Sigmoid colon (tissue), 6 donors: ENCODE measurements at regions not wholly inside any gene's neighbourhood (a gene's known extent, or its start where the extent isn't known, plus 50 kb on each side); places are given as distances from the start of the nearest gene placed in this dataset.

Source experiments
- DNase-seq: peaks from one replicate; pipeline ENCODE4 v3.0.0-alpha.2; 2019
- H3K27ac ChIP-seq, 4 donors: fragments of 200-600 bp; sonication (generic); one replicate each; pipeline ENCODE4 v1.5.1; 2016 to 2019; ENCODE audit warnings: mild to moderate bottlenecking in 1 of 4
- H3K27me3 ChIP-seq, 3 donors: fragments of 200-600 bp; sonication (generic); one replicate each; pipeline ENCODE4 v1.5.1; 2019; ENCODE audit warnings: mild to moderate bottlenecking in 1 of 3
- H3K36me3 ChIP-seq, 4 donors: fragments of 200-600 bp; sonication (generic); one replicate each; pipeline ENCODE4 v1.5.1; 2016 to 2019
- H3K4me1 ChIP-seq, 4 donors: fragments of 200-600 bp; sonication (generic); one replicate each; pipeline ENCODE4 v1.5.1; 2017 to 2019
- H3K4me3 ChIP-seq, 4 donors: fragments of 200-600 bp; sonication (generic); one replicate each; pipeline ENCODE4 v1.5.1; 2017 to 2019; ENCODE audit warnings: mild to moderate bottlenecking in 2 of 4, moderate library complexity in 1 of 4
- H3K9me3 ChIP-seq, 4 donors: fragments of 200-600 bp in 3 of 4; sonication (generic) in 3 of 4; one replicate each; pipeline versions ENCODE4 v1.5.1 to v1.6.1; 2013 to 2019
- CTCF ChIP-seq, 4 experiments: fragments of 450-650 bp in 3 of 4; fragments of 200-600 bp in 1 of 4; IDR thresholded peaks; one replicate each; pipeline ENCODE4 v1.5.1; 2016 to 2019; ENCODE audit warnings: antibody characterized with exemption in 4 of 4, mild to moderate bottlenecking in 3 of 4, moderate library complexity in 2 of 4
- EP300 ChIP-seq, 4 donors: sonication (generic); formaldehyde crosslinking; IDR thresholded peaks; one replicate each; pipeline ENCODE4 v1.6.1; 2017; ENCODE audit warnings: antibody characterized with exemption in 4 of 4
- POLR2A ChIP-seq, 2 donors: fragments of 450-650 bp; IDR thresholded peaks; one replicate each; pipeline ENCODE4 v1.6.1; 2016; ENCODE audit warnings: antibody characterized with exemption in 2 of 2, mild to moderate bottlenecking in 2 of 2, moderate library complexity in 2 of 2
- POLR2AphosphoS5 ChIP-seq, 4 donors: sonication (generic); formaldehyde crosslinking; IDR thresholded peaks; one replicate each; pipeline ENCODE4 v1.6.1; 2017; ENCODE audit warnings: antibody characterized with exemption in 4 of 4
- WGBS, 2 donors: extraction: QIAGEN DNeasy Blood & Tissue Kit; methylation state at CpG; one replicate each; pipeline ENCODE4 v1.1.7; 2013; 5-methylcytosine and 5-hydroxymethylcytosine counted together
- intact Hi-C: fragments of 100-400 bp; cut with DNase I; formaldehyde crosslinking; loops from one replicate; pipeline ENCODE4 v1.15.1; 2023
- donor health status: healthy with polysubstance abuse.
- donor health status: healthy.

- H3K4me1 ChIP-seq: no peaks in the 10 kb centered on the region
- H3K27me3 ChIP-seq: no peaks in the 10 kb centered on the region
- H3K36me3 ChIP-seq: no peaks in the 10 kb centered on the region
- no peak for DNase-seq
- intact Hi-C loops: no loop called here
- H3K4me3 ChIP-seq: no peak overlapping the region
- H3K9me3 ChIP-seq: no peaks in the 10 kb centered on the region
- TF ChIP-seq EP300 (IDR thresholded peaks at IDR 0.05) (no peak), CTCF (IDR thresholded peaks at IDR 0.05) (no peak)
- H3K27ac ChIP-seq: no peak overlapping the region
- 94 to 95% methylated on average over 5 of the region's 5 CpGs for WGBS, 2 donors
These were observed 70.5 kb upstream of the RUNX1 start for GRCh38 chr21:35119501-35120047.

- TF ChIP-seq POLR2A (IDR thresholded peaks at IDR 0.05): no peak
- no peak for TF ChIP-seq POLR2AphosphoS5 (IDR thresholded peaks at IDR 0.05)
- TF ChIP-seq CTCF (IDR thresholded peaks at IDR 0.05): no peak
- TF ChIP-seq EP300 (IDR thresholded peaks at IDR 0.05): no peak
- Histone ChIP-seq H3K27ac (no peak overlapping the region), H3K27me3 (no peaks in the 10 kb centered on the region), H3K36me3 (no peaks in the 10 kb centered on the region), H3K4me3 (no peak overlapping the region), H3K4me1 (no peaks in the 10 kb centered on the region), H3K9me3 (no peaks in the 10 kb centered on the region)
- intact Hi-C loops: no loop called here
- 98% methylated on average over 2 of the region's 2 CpGs for WGBS, 2 donors
- no peak for DNase-seq
These were observed 67.7 kb upstream of the RUNX1 start for GRCh38 chr21:35116777-35117176.

- H3K27me3 ChIP-seq: no peaks in the 10 kb centered on the region
- no peaks in the 10 kb centered on the region for H3K36me3 ChIP-seq
- no peak for DNase-seq
- H3K4me3 ChIP-seq: no peak overlapping the region
- H3K4me1 ChIP-seq: no peaks in the 10 kb centered on the region
- no peak overlapping the region for H3K27ac ChIP-seq
- WGBS, 2 donors: 65 to 80% methylated on average over 2 of the region's 2 CpGs
- H3K9me3 ChIP-seq: no peaks in the 10 kb centered on the region
- intact Hi-C loops: no loop called here
- TF ChIP-seq POLR2A (IDR thresholded peaks at IDR 0.05) (no peak), EP300 (IDR thresholded peaks at IDR 0.05) (no peak), CTCF (IDR thresholded peaks at IDR 0.05) (no peak), POLR2AphosphoS5 (IDR thresholded peaks at IDR 0.05) (no peak)
These were observed 64.0 kb upstream of the RUNX1 start for GRCh38 chr21:35113064-35113463.

- H3K4me1 ChIP-seq: no peaks in the 10 kb centered on the region
These were observed 62.3 kb upstream of the RUNX1 start for GRCh38 chr21:35111321-35111930.

More at GRCh38 chr21:35111321-35111930, 62.3 kb upstream of the RUNX1 start:
- 80% methylated on average over 4 of the region's 4 CpGs for WGBS, 2 donors
- TF ChIP-seq EP300 (IDR thresholded peaks at IDR 0.05) (no peak), POLR2AphosphoS5 (IDR thresholded peaks at IDR 0.05) (no peak), POLR2A (IDR thresholded peaks at IDR 0.05) (no peak), CTCF (IDR thresholded peaks at IDR 0.05) (no peak)
- Histone ChIP-seq H3K27ac (no peak overlapping the region), H3K27me3 (no peaks in the 10 kb centered on the region), H3K9me3 (no peaks in the 10 kb centered on the region), H3K4me3 (no peak overlapping the region), H3K36me3 (no peaks in the 10 kb centered on the region)
- intact Hi-C loops: no loop called here
- no peak for DNase-seq
